Neural crest cell (in vitro differentiated cells): ENCODE measurements at regions not wholly inside any gene's neighbourhood (a gene's known extent, or its start where the extent isn't known, plus 50 kb on each side); places are given as distances from the start of the nearest gene placed in this dataset.

Experiments
- DNase-seq: peaks from one replicate; pipeline ENCODE4 v3.0.0; 2021; ENCODE audit warnings: low read depth, mixed read lengths, low spot score
- H3K27ac Mint-ChIP-seq: one replicate; pipeline ENCODE4 v1.8.0; 2021; ENCODE audit warnings: mild to moderate bottlenecking, mixed read lengths; ENCODE audit not compliant: unreplicated experiment
- H3K27me3 Mint-ChIP-seq: 2 replicates; pipeline ENCODE4 v1.8.0; 2021; ENCODE audit warnings: low read depth, mild to moderate bottlenecking, mixed read lengths
- H3K36me3 Mint-ChIP-seq: 2 replicates; pipeline ENCODE4 v1.8.0; 2021; ENCODE audit warnings: low read depth, mild to moderate bottlenecking, mixed read lengths
- H3K4me1 Mint-ChIP-seq: 2 replicates; pipeline ENCODE4 v1.8.0; 2021; ENCODE audit warnings: mixed read lengths
- H3K4me3 Mint-ChIP-seq: one replicate; pipeline ENCODE4 v1.8.0; 2021; ENCODE audit warnings: mild to moderate bottlenecking, mixed read lengths
- H3K9me3 Mint-ChIP-seq: 2 replicates; pipeline ENCODE4 v1.8.0; 2021; ENCODE audit warnings: mixed read lengths
- TF ChIP-seq, protein P1 (sequence below): fragments of 200-600 bp; sonication (generic); conservative IDR thresholded peaks from 2 replicates; pipeline ENCODE4 v1.5.0; 2021; ENCODE audit warnings: antibody characterized with exemption, mild to moderate bottlenecking

DNA sequence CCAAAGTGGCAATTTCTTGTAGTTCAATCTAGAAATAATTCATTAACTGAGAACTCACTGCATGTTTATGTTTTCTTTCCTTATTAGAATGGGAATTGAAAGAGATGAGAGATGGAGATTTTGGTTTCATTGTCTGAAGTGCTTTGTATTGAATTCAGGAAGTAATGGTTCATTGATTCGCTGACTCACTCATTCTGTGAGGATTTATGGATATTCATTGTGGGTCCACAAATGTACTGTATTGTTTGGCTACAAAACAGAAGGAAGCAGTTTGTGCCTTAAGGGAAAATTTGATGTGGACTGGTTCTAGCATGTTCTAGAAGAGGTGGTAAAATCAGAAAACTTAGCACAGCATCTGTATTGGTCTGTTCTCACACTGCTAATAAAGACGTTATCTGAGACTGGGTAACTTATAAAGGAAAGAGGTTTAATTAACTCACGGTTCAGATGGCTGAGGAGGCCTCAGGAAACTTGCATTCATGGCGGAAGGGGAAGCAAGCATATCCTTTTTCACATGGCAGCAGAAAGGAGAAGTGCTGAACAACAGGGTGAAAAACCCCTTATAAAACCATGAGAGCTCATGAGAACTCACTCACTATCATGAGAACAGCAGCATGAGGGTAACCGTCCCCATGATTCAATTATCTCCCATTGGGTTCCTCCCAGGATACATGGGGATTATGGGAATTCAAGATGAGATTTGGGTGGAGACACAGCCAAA is 132.3 kb upstream of the VCX3A start:
- no peak for DNase-seq
- Mint-ChIP-seq H3K27ac (peak overlapping the region; percentile 14), H3K9me3 (peaks cover 13% of the 10 kb centered on the region), H3K36me3 (no peaks in the 10 kb centered on the region), H3K4me1 (peaks cover 15% of the 10 kb centered on the region), H3K27me3 (no peaks in the 10 kb centered on the region), H3K4me3 (no peak overlapping the region)
- TF ChIP-seq, protein P1, sequence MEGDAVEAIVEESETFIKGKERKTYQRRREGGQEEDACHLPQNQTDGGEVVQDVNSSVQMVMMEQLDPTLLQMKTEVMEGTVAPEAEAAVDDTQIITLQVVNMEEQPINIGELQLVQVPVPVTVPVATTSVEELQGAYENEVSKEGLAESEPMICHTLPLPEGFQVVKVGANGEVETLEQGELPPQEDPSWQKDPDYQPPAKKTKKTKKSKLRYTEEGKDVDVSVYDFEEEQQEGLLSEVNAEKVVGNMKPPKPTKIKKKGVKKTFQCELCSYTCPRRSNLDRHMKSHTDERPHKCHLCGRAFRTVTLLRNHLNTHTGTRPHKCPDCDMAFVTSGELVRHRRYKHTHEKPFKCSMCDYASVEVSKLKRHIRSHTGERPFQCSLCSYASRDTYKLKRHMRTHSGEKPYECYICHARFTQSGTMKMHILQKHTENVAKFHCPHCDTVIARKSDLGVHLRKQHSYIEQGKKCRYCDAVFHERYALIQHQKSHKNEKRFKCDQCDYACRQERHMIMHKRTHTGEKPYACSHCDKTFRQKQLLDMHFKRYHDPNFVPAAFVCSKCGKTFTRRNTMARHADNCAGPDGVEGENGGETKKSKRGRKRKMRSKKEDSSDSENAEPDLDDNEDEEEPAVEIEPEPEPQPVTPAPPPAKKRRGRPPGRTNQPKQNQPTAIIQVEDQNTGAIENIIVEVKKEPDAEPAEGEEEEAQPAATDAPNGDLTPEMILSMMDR: no peak

DNA sequence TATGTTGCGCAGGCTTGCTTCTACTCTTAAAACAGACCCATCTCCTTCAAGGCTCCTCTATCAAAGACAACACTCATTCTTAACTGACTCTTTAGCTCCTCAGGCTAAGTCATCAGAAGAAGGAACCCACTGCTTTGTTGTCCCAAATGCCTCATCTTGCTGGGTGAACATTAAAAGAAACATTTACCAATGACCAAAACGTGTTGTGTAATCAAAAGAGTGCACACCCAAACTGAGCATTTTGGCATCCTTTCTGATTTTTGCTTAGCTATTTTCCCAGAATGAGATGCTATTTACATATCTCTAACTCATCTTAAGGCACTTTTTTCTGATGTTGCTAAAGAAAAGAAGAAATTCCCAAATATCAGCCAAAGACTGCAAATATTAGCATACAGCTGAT is 131.7 kb upstream of the VCX3A start:
- no peaks in the 10 kb centered on the region for H3K36me3 Mint-ChIP-seq
- TF ChIP-seq, protein P1: no peak
- no peak overlapping the region for H3K27ac Mint-ChIP-seq
- DNase-seq: no peak
- peaks cover 13% of the 10 kb centered on the region for H3K9me3 Mint-ChIP-seq
- peaks cover 15% of the 10 kb centered on the region for H3K4me1 Mint-ChIP-seq
- H3K4me3 Mint-ChIP-seq: no peak overlapping the region
- no peaks in the 10 kb centered on the region for H3K27me3 Mint-ChIP-seq

DNA sequence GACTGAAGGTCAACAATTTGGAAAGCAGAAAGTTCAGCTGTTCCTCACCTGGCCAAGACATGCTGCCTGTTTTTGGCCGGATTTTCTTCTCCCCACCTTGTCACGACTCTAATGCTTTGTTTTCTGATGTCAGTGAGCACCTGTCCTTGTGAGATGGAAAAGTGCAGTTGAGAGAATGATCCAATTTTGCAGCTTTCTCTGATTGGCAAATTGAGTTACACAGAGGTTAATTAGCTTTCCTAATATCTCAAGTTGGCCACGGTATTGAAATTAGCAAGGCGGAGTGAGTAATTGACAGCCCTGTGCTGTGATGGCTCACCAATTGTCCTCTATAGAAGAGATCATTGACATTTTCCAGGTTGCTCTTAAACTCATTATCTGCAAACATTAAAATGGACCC is 126.8 kb upstream of the VCX3A start:
- H3K4me3 Mint-ChIP-seq: no peak overlapping the region
- no peaks in the 10 kb centered on the region for H3K27me3 Mint-ChIP-seq
- peaks cover 8% of the 10 kb centered on the region for H3K4me1 Mint-ChIP-seq
- H3K27ac Mint-ChIP-seq: no peak overlapping the region
- H3K36me3 Mint-ChIP-seq: peaks cover 4% of the 10 kb centered on the region
- no peak for DNase-seq
- H3K9me3 Mint-ChIP-seq: peaks cover 12% of the 10 kb centered on the region
- TF ChIP-seq, protein P1: no peak

DNA sequence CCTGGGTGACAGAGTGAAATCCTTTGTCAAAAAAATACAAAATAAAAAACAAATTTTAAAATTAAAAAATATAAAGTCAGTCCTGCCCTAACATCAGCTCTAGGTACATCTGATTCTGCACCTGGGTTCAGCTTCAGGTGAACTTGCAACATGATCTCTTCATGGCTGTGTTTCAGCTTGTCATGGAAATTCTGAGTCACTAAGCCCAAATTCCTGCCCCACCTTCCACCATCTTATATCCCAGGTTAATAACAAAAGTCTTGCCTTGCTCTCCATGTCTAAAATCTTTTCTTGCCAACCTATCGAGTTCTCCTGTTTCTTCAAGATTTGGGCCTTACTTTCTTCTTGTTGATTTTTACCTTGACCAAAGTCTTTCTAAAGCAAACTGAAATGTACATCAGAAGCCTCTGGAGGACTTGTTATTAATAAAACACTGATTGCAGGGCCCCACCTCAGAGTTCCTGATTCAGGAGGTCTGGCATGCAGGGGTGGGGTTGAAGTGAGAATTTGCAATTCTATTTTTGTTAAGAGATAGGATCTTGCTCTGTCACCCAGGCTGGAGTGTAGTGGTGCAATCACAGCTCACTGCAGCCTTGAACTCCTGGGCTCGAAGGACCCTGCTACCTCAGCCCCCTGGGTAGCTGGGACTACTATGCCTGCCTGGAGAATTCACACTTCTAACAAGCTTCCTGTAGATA is 125.8 kb upstream of the VCX3A start:
- H3K27me3 Mint-ChIP-seq: no peaks in the 10 kb centered on the region
- H3K4me1 Mint-ChIP-seq: peaks cover 7% of the 10 kb centered on the region
- TF ChIP-seq, protein P1: no peak
- no peak overlapping the region for H3K27ac Mint-ChIP-seq
- H3K36me3 Mint-ChIP-seq: peaks cover 4% of the 10 kb centered on the region
- H3K9me3 Mint-ChIP-seq: peaks cover 12% of the 10 kb centered on the region
- H3K4me3 Mint-ChIP-seq: no peak overlapping the region
- no peak for DNase-seq

DNA sequence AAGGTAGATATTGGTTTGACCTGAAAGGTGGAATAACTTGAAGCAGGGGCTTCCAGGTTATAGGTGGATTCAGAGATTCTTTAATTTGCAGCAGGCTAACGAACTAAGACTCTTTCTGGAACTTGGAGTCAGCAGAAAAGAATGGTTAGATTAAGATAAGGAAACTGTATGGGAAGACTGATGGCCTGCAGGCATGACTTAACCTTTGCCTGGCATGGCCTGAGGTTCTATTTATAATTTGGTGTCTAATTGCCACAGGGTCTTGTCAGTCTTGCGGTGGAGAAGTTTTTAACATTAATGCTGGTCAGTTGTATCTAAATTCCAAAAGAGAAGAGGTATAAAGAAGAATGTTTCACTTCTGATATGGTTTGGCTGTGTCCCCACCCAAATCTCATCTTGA is 110.3 kb upstream of the VCX3A start:
- TF ChIP-seq, protein P1: no peak
- DNase-seq: no peak
- Mint-ChIP-seq H3K36me3 (peaks cover 7% of the 10 kb centered on the region), H3K4me1 (peaks cover 4% of the 10 kb centered on the region), H3K27me3 (no peaks in the 10 kb centered on the region), H3K9me3 (peaks cover 10% of the 10 kb centered on the region), H3K27ac (no peak overlapping the region), H3K4me3 (no peak overlapping the region)
